IMR-90 (cell line): ENCODE measurements at regions not wholly inside any gene's neighbourhood (a gene's known extent, or its start where the extent isn't known, plus 50 kb on each side); places are given as distances from the start of the nearest gene placed in this dataset.

ENCODE experiments used
- ATAC-seq: fragments of 200-7000 bp; cut with Tn5 transposase; 2 replicates; pipeline ENCODE4 v1.9.1; 2020; ENCODE audit warnings: low read depth, mild to moderate bottlenecking, moderate library complexity
- BruUV-seq: library from RNA; stranded (reverse); fragments of 400-500 nt; replicated peaks from 2 replicates; lab custom pipeline; 2021; lab: Mats Ljungman, UMichigan
- CTCF ChIA-PET: fragments of 300-600 bp; formaldehyde crosslinking; extraction: SDS; loops from one replicate; lab custom pipeline; 2021; ENCODE audit warnings: antibody characterized with exemption; lab: Yijun Ruan, JAX
- POLR2A ChIA-PET: fragments of 300-600 bp; sonication (Branson Sonifier 250); formaldehyde crosslinking; loops from one replicate; lab custom pipeline; 2022; ENCODE audit warnings: antibody characterized with exemption; ENCODE audit not compliant: unreplicated experiment; lab: Charles Lee
- DNase-seq: peaks from one replicate; pipeline ENCODE4 v3.0.0; 2013
- H2AFZ ChIP-seq: replicated peaks from 2 replicates; pipeline ENCODE3; 2013; ENCODE audit warnings: low read length, mild to moderate bottlenecking; ENCODE audit not compliant: poor library complexity
- H2AK5ac ChIP-seq: 2 replicates; pipeline ENCODE4 v1.6.1; 2013; ENCODE audit warnings: low read depth, low read length, inconsistent platforms
- H2AK9ac ChIP-seq: replicated peaks from 2 replicates; pipeline ENCODE3; 2013; ENCODE audit warnings: mild to moderate bottlenecking, low read depth, low read length, moderate library complexity; ENCODE audit not compliant: poor library complexity
- H2BK120ac ChIP-seq: 2 replicates; pipeline ENCODE4 v1.6.1; 2013; ENCODE audit warnings: low read depth, low read length, inconsistent platforms
- H2BK15ac ChIP-seq: 3 replicates; pipeline ENCODE4 v1.6.1; 2013; ENCODE audit warnings: low read depth, low read length, inconsistent platforms
- H2BK20ac ChIP-seq: 2 replicates; pipeline ENCODE4 v1.6.1; 2013; ENCODE audit warnings: low read depth, mild to moderate bottlenecking, inconsistent platforms, low read length, moderate library complexity
- H2BK5ac ChIP-seq: 2 replicates; pipeline ENCODE4 v1.6.1; 2013; ENCODE audit warnings: mild to moderate bottlenecking, low read depth, low read length, inconsistent platforms; ENCODE audit not compliant: poor library complexity, severe bottlenecking
- H3K14ac ChIP-seq: replicated peaks from 2 replicates; pipeline ENCODE4 v1.6.1; 2013; ENCODE audit warnings: low read depth, low read length, inconsistent platforms
- H3K18ac ChIP-seq: 2 replicates; pipeline ENCODE4 v1.6.1; 2013; ENCODE audit warnings: low read depth, low read length, control low read depth
- H3K23ac ChIP-seq: 2 replicates; pipeline ENCODE4 v1.6.1; 2013; ENCODE audit warnings: low read depth, low read length, inconsistent platforms
- H3K27ac ChIP-seq: 2 replicates; pipeline ENCODE4 v1.5.1; 2013; ENCODE audit warnings: mild to moderate bottlenecking, control low read depth, low read length; ENCODE audit not compliant: insufficient read depth
- H3K27me3 ChIP-seq: 2 replicates; pipeline ENCODE4 v1.6.1; 2013; ENCODE audit warnings: low read length; ENCODE audit not compliant: control insufficient read depth, insufficient read depth
- H3K36me3 ChIP-seq: 2 replicates; pipeline ENCODE4 v1.6.1; 2013; ENCODE audit warnings: low read length, mixed read lengths; ENCODE audit not compliant: control insufficient read depth, insufficient read depth
- H3K4ac ChIP-seq: 2 replicates; pipeline ENCODE4 v1.6.1; 2013; ENCODE audit warnings: low read depth, low read length, inconsistent platforms
- H3K4me1 ChIP-seq: 2 replicates; pipeline ENCODE4 v1.6.1; 2013; ENCODE audit warnings: low read length, mixed read lengths; ENCODE audit not compliant: control insufficient read depth, insufficient read depth
- H3K4me2 ChIP-seq: 2 replicates; pipeline ENCODE4 v1.6.1; 2013; ENCODE audit warnings: low read depth, mild to moderate bottlenecking, control low read depth, low read length, moderate library complexity
- H3K4me3 ChIP-seq: 2 replicates; pipeline ENCODE4 v1.5.1; 2013; ENCODE audit warnings: low read depth, mild to moderate bottlenecking, control low read depth, low read length, moderate library complexity; ENCODE audit not compliant: insufficient read depth
- H3K56ac ChIP-seq: 2 replicates; pipeline ENCODE4 v1.6.1; 2013; ENCODE audit warnings: low read length, inconsistent platforms; ENCODE audit not compliant: insufficient read depth; ENCODE audit errors: extremely low read depth
- H3K79me1 ChIP-seq, 2 experiments: 2 replicates each; pipeline ENCODE4 v1.6.1; 2013; ENCODE audit warnings: low read length in 2 of 2, inconsistent platforms in 1 of 2, low read depth in 1 of 2
- H3K9ac ChIP-seq: 2 replicates; pipeline ENCODE4 v1.6.1; 2013; ENCODE audit warnings: low read depth, low read length, control low read depth
- H3K9me1 ChIP-seq: 2 replicates; pipeline ENCODE4 v1.6.1; 2013; ENCODE audit warnings: low read length, inconsistent platforms; ENCODE audit not compliant: insufficient read depth
- H3K9me3 ChIP-seq: 2 replicates; pipeline ENCODE4 v1.6.1; 2013; ENCODE audit warnings: low read length; ENCODE audit not compliant: control insufficient read depth, insufficient read depth
- H4K20me1 ChIP-seq: 2 replicates; pipeline ENCODE4 v1.6.1; 2013; ENCODE audit warnings: low read length, inconsistent platforms; ENCODE audit not compliant: insufficient read depth
- H4K5ac ChIP-seq: 2 replicates; pipeline ENCODE4 v1.6.1; 2013; ENCODE audit warnings: mild to moderate bottlenecking, low read depth, low read length, control low read depth
- H4K8ac ChIP-seq, 2 experiments: 2 replicates each; pipeline ENCODE4 v1.6.1; 2013; ENCODE audit warnings: low read depth in 2 of 2, low read length in 2 of 2, control low read depth in 1 of 2, inconsistent platforms in 1 of 2
- H4K91ac ChIP-seq: 2 replicates; pipeline ENCODE4 v1.6.1; 2013; ENCODE audit warnings: low read depth, low read length, inconsistent platforms; ENCODE audit not compliant: insufficient read depth
- FOS ChIP-seq: fragments of 150-350 bp; IDR thresholded peaks from 2 replicates; pipeline ENCODE4 v1.6.1; 2016; ENCODE audit warnings: low read depth, low read length
- MAZ ChIP-seq: IDR thresholded peaks from 2 replicates; pipeline ENCODE4 v1.6.1; 2012; ENCODE audit warnings: low read depth, mild to moderate bottlenecking, low read length, improper control_type of control experiment, moderate library complexity, borderline replicate concordance
- WGBS, 2 experiments: methylation state at CpG; one replicate each; pipeline versions ENCODE4 v1.1.5 to v1.1.7; 2013; ENCODE audit warnings: missing lambda C conversion rate in 2 of 2; ENCODE audit not compliant: insufficient read length in 1 of 2; ENCODE audit errors: extremely low coverage in 2 of 2; 5-methylcytosine and 5-hydroxymethylcytosine counted together
- dilution Hi-C: fragments of 300-500 bp; cut with HindIII; formaldehyde crosslinking; loops from one replicate; pipeline ENCODE4 v1.14.3; 2018; ENCODE audit warnings: low sequenced_read_pairs; ENCODE audit not compliant: unreplicated experiment
- in situ Hi-C: fragments of 300-500 bp; cut with MboI; formaldehyde crosslinking; loops from 3 replicates; pipeline ENCODE4 v1.14.3; 2019; ENCODE audit warnings: low sequenced_read_pairs, inconsistent platforms, mixed read lengths
- intact Hi-C: fragments of 100-400 bp; cut with micrococcal nuclease; formaldehyde crosslinking; loops from 2 replicates; pipeline ENCODE4 v1.10.0; 2022

GRCh38 chr4:125758438-125758837 is 443.7 kb downstream of the FAT4 start:
- POLR2A ChIA-PET = no interaction called here

More at GRCh38 chr4:125758438-125758837, 443.7 kb downstream of the FAT4 start:
- Histone ChIP-seq H3K4me3 (no peak overlapping the region), H3K56ac (no peak overlapping the region), H4K8ac (no peak overlapping the region), H3K4me2 (no peak overlapping the region), H3K36me3 (no peaks in the 10 kb centered on the region), H4K91ac (no peak overlapping the region), H3K9ac (no peak overlapping the region), H3K14ac (no peak overlapping the region), H3K9me1 (no peaks in the 10 kb centered on the region), H2BK120ac (no peak overlapping the region), H2AK9ac (no peak overlapping the region), H2BK5ac (no peak overlapping the region), H3K18ac (no peak overlapping the region), H4K20me1 (no peaks in the 10 kb centered on the region), H2AK5ac (no peak overlapping the region), H3K23ac (no peak overlapping the region), H3K79me1 (no peaks in the 10 kb centered on the region), H3K9me3 (no peaks in the 10 kb centered on the region), H3K4ac (no peak overlapping the region), H2BK20ac (no peak overlapping the region), H3K4me1 (no peaks in the 10 kb centered on the region), H4K5ac (no peak overlapping the region), H2BK15ac (no peak overlapping the region), H2AFZ (no peak overlapping the region), H3K27me3 (no peaks in the 10 kb centered on the region), H3K27ac (no peak overlapping the region)
- ATAC-seq (no peak), DNase-seq (no peak)
- intact Hi-C loops = no loop called here
- no CpG with 5 or more reads among the region's 1 CpG for WGBS, 2 experiments
- dilution Hi-C loops = no loop called here
- no TSS peak for BruUV-seq
- CTCF ChIA-PET = no interaction called here
- TF ChIP-seq FOS (no peak), MAZ (no peak)
- in situ Hi-C loops = loop anchor here (25.0 kb wide), 1 partner anchor 1629 kb away; no protein-coding TSS in a partner anchor
